ENCODE measurements at regions not wholly inside any gene's neighbourhood (a gene's known extent, or its start where the extent isn't known, plus 50 kb on each side); places are given as distances from the start of the nearest gene placed in this dataset.

GRCh38 chr9:113677569-113677968 is 198.5 kb upstream of the ZNF618 start:
- no peak overlapping the region for H3K27ac ChIP-seq (ENCODE audit: low read depth, low read length)
- H4K5ac ChIP-seq (ENCODE audit: insufficient read length, low read depth, low read length), result no peak overlapping the region
- H4K8ac ChIP-seq (ENCODE audit: extremely low read depth, insufficient read depth, low read length), result no peak overlapping the region
- H3K23ac ChIP-seq (ENCODE audit: insufficient read length), result no peak overlapping the region
- no peak overlapping the region for H2BK15ac ChIP-seq (ENCODE audit: low read length)
- H3K36me3 ChIP-seq (ENCODE audit: control insufficient read depth in 2 of 4, insufficient read depth in 4 of 4, low read length in 3 of 4), result no peaks in the 10 kb centered on the region
- no peaks in the 10 kb centered on the region for H3K23me2 ChIP-seq (ENCODE audit: low read depth, low read length)
- POLR2A ChIA-PET (ENCODE audit: partially characterized antibody), result interaction anchor here (0.8 kb wide), 1 partner anchor 11 kb away, joined by 3 read pairs; no protein-coding TSS in a partner anchor
- H4K20me1 ChIP-seq (replicated peaks in 1 of 2; ENCODE audit: control insufficient read depth in 1 of 2, insufficient read depth in 2 of 2, low read length in 2 of 2), result no peaks in the 10 kb centered on the region
- no peak overlapping the region for H3K14ac ChIP-seq (ENCODE audit: insufficient read length)
- no peak overlapping the region for H3K9ac ChIP-seq (replicated peaks in 1 of 4; ENCODE audit: extremely low read depth in 1 of 4, low read depth in 3 of 4, low read length in 3 of 4)
- H3K79me1 ChIP-seq (ENCODE audit: low read depth, low read length), result no peaks in the 10 kb centered on the region
- H3K79me2 ChIP-seq (ENCODE audit: control insufficient read depth in 1 of 2, insufficient read depth in 2 of 2, low read length in 2 of 2), result no peaks in the 10 kb centered on the region
- CTCF ChIA-PET (ENCODE audit: partially characterized antibody), result interaction anchor here (0.6 to 2.5 kb wide), 4 partner anchors 8 to 86 kb away, joined by 3 to 6 read pairs (median 3); no protein-coding TSS in a partner anchor
- no peak overlapping the region for H3K4ac ChIP-seq (replicated peaks; ENCODE audit: insufficient read length, low read depth, low read length)
- H3K4me1 ChIP-seq (replicated peaks in 1 of 4; ENCODE audit: control insufficient read depth in 3 of 4, insufficient read depth in 4 of 4, low read length in 3 of 4), result no peaks in the 10 kb centered on the region; a peak in 1 of 7 replicates
- no peak overlapping the region for H4K91ac ChIP-seq (replicated peaks; ENCODE audit: insufficient read length, low read length)
- no peak overlapping the region for H2AFZ ChIP-seq (ENCODE audit: low read length)
- H2BK20ac ChIP-seq (ENCODE audit: low read length), result no peak overlapping the region
- 89% methylated on average over 4 of the region's 4 CpGs; no CpG with 5 or more reads in 1 of the 2 experiments for whole genome bisulfite sequencing, 2 experiments (ENCODE audit: extremely low coverage in 1 of 2, insufficient coverage in 1 of 2, insufficient read length in 1 of 2, insufficient replicate concordance in 2 of 2, low coverage in 1 of 2, low lambda C conversion rate in 2 of 2, missing lambda C conversion rate in 1 of 2)
- H2BK5ac ChIP-seq (ENCODE audit: low read depth, low read length), result no peak overlapping the region
- no peaks in the 10 kb centered on the region; a peak in 1 of 7 replicates for H3K27me3 ChIP-seq (replicated peaks in 1 of 4; ENCODE audit: control insufficient read depth in 3 of 4, extremely low read depth in 1 of 4, insufficient read depth in 3 of 4, low read length in 3 of 4)
- H2BK120ac ChIP-seq (replicated peaks; ENCODE audit: low read depth, low read length), result no peak overlapping the region
- H3K4me2 ChIP-seq (ENCODE audit: insufficient read depth in 1 of 2, low read depth in 2 of 2, low read length in 2 of 2), result no peak overlapping the region
- H2AK5ac ChIP-seq (ENCODE audit: low read depth, low read length), result no peak overlapping the region
- no peak for FAIRE-seq
- no peak overlapping the region for H3K56ac ChIP-seq (replicated peaks; ENCODE audit: insufficient read length, low read depth, low read length)
- H3K18ac ChIP-seq (ENCODE audit: extremely low read depth, low read length), result no peak overlapping the region
- H3K4me3 ChIP-seq (ENCODE audit: extremely low read depth in 1 of 4, insufficient read depth in 2 of 4, low read depth in 3 of 4, low read length in 4 of 4), result no peak overlapping the region
- H3K9me3 ChIP-seq (ENCODE audit: insufficient read depth in 2 of 2, low read depth in 1 of 2, low read length in 1 of 2), result no peaks in the 10 kb centered on the region
- H2BK12ac ChIP-seq (ENCODE audit: low read depth, low read length), result no peak overlapping the region
- no peak for DNase-seq (ENCODE audit: low read depth in 1 of 2, low spot score in 2 of 2)
- TF ChIP-seq POLR2AphosphoS5 (IDR thresholded peaks at IDR 0.05; ENCODE audit: low read depth, low read length) (no peak), HDAC2 (IDR thresholded peaks at IDR 0.05; ENCODE audit: borderline replicate concordance in 1 of 2, low read depth in 2 of 2, low read length in 2 of 2) (no peak), CTBP2 (IDR thresholded peaks at IDR 0.05; ENCODE audit: borderline replicate concordance, insufficient read depth, insufficient read length, low read length) (no peak), TEAD4 (IDR thresholded peaks at IDR 0.05; ENCODE audit: low read depth, low read length) (no peak), CREB1 (IDR thresholded peaks at IDR 0.05) (no peak), HDAC6 (IDR thresholded peaks at IDR 0.05; ENCODE audit: low read depth, low read length) (no peak), EP300 (IDR thresholded peaks at IDR 0.05; ENCODE audit: borderline replicate concordance in 1 of 2, low read depth in 2 of 2, low read length in 2 of 2) (no peak), BRCA1 (IDR thresholded peaks at IDR 0.05; ENCODE audit: low read depth, low read length) (no peak)
